Activated CD8-positive, alpha-beta T cell treated with anti-CD3 and anti-CD28 coated beads, Interleukin-2, amount 10 ng/mL, durations not matched to agents 7 days and 5 days (primary cell): ENCODE measurements at regions not wholly inside any gene's neighbourhood (a gene's known extent, or its start where the extent isn't known, plus 50 kb on each side); places are given as distances from the start of the nearest gene placed in this dataset.
"Not testable (repeated sequence)": the region's sequence is repeated elsewhere in the genome, so short reads cannot be mapped to it uniquely, and the experiment has no call there.

Source experiments
- ATAC-seq: fragments of 150-1000 bp; cut with Tn5 transposase; one replicate; pipeline ENCODE4 v1.10.0; 2021; ENCODE audit warnings: moderate library complexity
- CTCF ChIA-PET: fragments of 350-600 bp; sonication (Branson Sonifier 250); formaldehyde crosslinking; loops from one replicate; lab custom pipeline; 2021; ENCODE audit warnings: antibody characterized with exemption; lab: Charles Lee
- POLR2A ChIA-PET: fragments of 350-600 bp; sonication (Branson Sonifier 250); formaldehyde crosslinking; loops from one replicate; lab custom pipeline; 2021; ENCODE audit warnings: antibody characterized with exemption; lab: Charles Lee
- DNase-seq: peaks from one replicate; pipeline ENCODE4 v3.0.0-alpha.2; 2020
- H3K27ac Mint-ChIP-seq: one replicate; pipeline ENCODE4 v1.8.0; 2021; ENCODE audit warnings: mild to moderate bottlenecking, mixed read lengths
- H3K27me3 Mint-ChIP-seq: one replicate; pipeline ENCODE4 v1.8.0; 2021; ENCODE audit warnings: low read depth, mixed read lengths
- H3K36me3 Mint-ChIP-seq: one replicate; pipeline ENCODE4 v1.8.0; 2021; ENCODE audit warnings: low read depth, mixed read lengths
- H3K4me1 Mint-ChIP-seq: one replicate; pipeline ENCODE4 v1.8.0; 2021; ENCODE audit warnings: low read depth, mixed read lengths
- H3K4me3 Mint-ChIP-seq: one replicate; pipeline ENCODE4 v1.8.0; 2021; ENCODE audit warnings: mild to moderate bottlenecking, mixed read lengths
- H3K9me3 Mint-ChIP-seq: one replicate; pipeline ENCODE4 v1.8.0; 2022; ENCODE audit warnings: mixed read lengths; ENCODE audit not compliant: insufficient read depth

DNA sequence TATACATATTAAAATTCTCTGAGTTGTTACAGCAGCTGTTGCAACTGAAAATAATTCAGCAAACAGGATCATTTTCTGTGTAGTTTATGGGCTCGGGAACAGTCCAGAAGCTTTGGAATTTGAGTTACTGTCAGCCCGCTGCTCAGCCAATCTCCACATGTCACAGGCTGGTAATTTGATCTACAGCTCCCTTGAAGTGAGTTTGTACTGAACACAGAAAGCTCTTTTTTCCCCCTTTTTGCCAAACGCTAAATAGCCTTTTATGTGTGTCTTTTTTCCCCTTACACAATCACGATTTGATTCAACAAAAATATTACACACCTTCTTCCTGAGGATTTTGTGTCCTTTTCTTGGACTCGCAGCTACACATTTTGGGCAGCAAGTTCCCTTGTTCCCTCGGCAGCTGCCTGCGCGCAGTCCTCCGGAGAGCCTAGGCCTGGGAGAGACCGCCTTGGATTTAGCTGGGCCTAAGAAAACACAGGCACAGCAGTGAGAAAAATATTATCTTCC is 371.4 kb downstream of the KCNRG start:
- Mint-ChIP-seq H3K9me3 (peaks cover 5% of the 10 kb centered on the region), H3K27ac (no peak overlapping the region), H3K36me3 (peaks cover 3% of the 10 kb centered on the region), H3K4me3 (no peak overlapping the region), H3K4me1 (peaks cover 23% of the 10 kb centered on the region), H3K27me3 (peaks cover 4% of the 10 kb centered on the region)
- CTCF ChIA-PET, result interaction anchor here (0.6 to 1.7 kb wide), 6 partner anchors 13 to 303 kb away, joined by 3 to 5 read pairs (median 4); no protein-coding TSS in a partner anchor
- DNase-seq (no peak), ATAC-seq (no peak)
- POLR2A ChIA-PET, result interaction anchor here (1.0 to 1.5 kb wide), 2 partner anchors 19 to 525 kb away, joined by 3 read pairs; no protein-coding TSS in a partner anchor

DNA sequence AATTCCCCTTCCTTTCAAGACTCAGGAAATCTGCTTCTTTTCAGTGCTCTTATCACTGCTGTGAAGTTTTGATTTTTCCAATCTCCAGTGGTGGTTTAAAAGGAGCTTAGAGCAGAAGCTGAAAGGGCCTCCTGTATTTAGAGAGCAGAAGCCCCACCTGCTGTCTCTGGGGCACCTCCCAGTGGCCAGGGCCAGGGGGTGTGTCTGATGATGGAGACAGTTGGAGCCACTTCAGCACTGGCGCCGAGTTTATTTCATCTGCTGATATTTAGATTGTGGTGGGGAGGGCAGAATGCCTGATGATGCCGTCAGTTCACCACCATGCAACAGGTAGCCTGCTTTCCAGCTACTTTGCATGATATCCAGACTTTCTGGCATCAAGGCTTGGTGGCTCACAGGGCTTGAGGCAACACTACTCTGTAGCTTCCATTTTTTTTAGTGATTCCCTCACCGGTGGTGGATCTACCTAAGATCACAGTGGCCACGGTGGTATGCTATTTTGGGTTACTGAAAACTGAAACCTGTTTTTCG is 371.9 kb downstream of the KCNRG start:
- Mint-ChIP-seq H3K36me3 (peaks cover under 1% of the 10 kb centered on the region), H3K9me3 (peaks cover under 1% of the 10 kb centered on the region), H3K27me3 (peaks cover 7% of the 10 kb centered on the region), H3K27ac (no peak overlapping the region), H3K4me3 (no peak overlapping the region), H3K4me1 (peaks cover 23% of the 10 kb centered on the region)
- POLR2A ChIA-PET, result interaction anchor here (1.0 to 1.5 kb wide), 2 partner anchors 20 to 525 kb away, joined by 3 read pairs; no protein-coding TSS in a partner anchor
- DNase-seq (peak; percentile 42), ATAC-seq (peak; percentile 51)
- CTCF ChIA-PET, result interaction anchor here (0.6 to 1.7 kb wide), 6 partner anchors 13 to 303 kb away, joined by 3 to 5 read pairs (median 4); no protein-coding TSS in a partner anchor

DNA sequence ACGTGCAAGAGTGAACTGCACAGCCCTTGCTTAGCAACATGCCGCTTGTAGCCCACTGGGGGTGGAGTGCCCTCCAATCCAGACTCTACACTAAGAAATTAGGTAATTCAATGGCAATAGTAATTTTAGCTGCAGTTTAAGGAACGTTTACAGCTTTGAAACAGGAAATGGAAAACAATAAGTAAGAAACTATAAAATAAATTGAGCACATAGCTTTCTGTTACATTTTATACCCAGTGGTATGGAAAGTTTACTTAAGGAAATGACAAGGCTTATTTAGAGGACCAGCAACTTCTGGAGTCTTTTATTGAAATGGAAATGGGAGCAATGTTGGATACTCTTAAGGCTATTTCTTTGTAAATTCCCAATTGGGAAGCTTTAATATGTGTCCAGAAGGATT is 373.2 kb downstream of the KCNRG start:
- no peak for DNase-seq
- Mint-ChIP-seq H3K36me3 (no peaks in the 10 kb centered on the region), H3K9me3 (no peaks in the 10 kb centered on the region), H3K4me3 (no peak overlapping the region), H3K4me1 (peaks cover 23% of the 10 kb centered on the region), H3K27me3 (peaks cover 8% of the 10 kb centered on the region), H3K27ac (no peak overlapping the region)
- ChIA-PET CTCF (no interaction called here), POLR2A (no interaction called here)
- ATAC-seq, result no peak

DNA sequence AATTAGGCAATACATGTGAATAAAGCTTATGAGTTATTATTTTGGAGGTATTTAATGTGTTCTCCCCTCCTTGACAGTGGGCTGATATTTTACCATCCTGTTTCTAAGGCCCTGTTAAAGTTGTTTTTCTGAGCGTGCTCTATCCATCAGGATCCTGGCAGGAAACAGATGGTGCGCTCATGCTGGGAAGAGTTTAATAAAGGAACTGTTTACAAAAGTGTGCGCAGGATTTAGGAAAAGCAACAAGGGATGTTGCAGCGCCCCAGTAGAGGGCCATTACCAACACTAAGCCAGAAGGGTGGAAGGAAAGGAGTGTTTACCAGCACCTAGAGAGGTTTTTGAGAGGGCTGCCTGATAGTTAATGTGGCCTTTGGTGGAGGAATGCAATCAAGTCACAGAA is 374.5 kb downstream of the KCNRG start:
- ATAC-seq (no peak), DNase-seq (no peak)
- Mint-ChIP-seq H3K4me3 (no peak overlapping the region), H3K36me3 (no peaks in the 10 kb centered on the region), H3K9me3 (no peaks in the 10 kb centered on the region), H3K27me3 (peaks cover 10% of the 10 kb centered on the region), H3K27ac (no peak overlapping the region), H3K4me1 (peaks cover 16% of the 10 kb centered on the region)
- ChIA-PET CTCF (no interaction called here), POLR2A (no interaction called here)

DNA sequence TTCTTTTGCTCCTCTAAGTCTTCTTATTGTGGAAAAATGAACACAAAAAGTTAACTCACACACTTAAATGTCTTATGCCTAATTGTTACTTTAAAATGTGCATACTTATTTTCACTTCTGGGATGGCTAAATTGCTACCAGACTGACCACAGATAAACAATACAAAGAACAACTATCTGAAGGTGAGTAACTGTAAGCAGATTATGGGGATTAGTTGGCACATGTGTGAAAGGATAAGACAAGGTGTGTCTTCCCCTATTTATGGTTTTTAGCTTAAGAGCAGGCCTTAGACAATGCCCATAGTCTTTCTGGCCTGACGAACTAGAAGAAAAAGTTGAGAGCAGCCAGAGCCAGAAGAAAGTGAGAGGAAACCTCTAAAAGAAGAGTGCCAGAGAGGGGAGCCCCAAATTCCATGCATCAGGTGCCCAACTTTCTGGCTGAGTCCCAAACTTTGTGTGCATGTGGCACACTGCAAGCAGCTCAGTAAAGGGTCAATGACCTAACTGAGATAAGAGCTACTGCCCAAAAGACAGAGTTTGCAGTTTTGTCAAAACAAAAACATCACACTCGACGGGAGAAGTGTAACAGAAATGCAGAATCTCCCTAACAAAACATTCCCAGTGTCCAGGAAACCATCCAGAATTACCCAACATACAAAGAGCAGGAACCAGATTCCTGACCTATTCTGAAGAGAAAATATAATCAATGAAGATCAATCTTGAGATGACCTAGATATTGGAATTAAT is 375.4 kb downstream of the KCNRG start:
- ATAC-seq (no peak), DNase-seq (no peak)
- Mint-ChIP-seq H3K4me1 (peaks cover 9% of the 10 kb centered on the region), H3K27ac (no peak overlapping the region), H3K36me3 (no peaks in the 10 kb centered on the region), H3K9me3 (no peaks in the 10 kb centered on the region), H3K4me3 (no peak overlapping the region), H3K27me3 (peaks cover 10% of the 10 kb centered on the region)
- POLR2A ChIA-PET, result no interaction called here
- CTCF ChIA-PET, result no interaction called here

DNA sequence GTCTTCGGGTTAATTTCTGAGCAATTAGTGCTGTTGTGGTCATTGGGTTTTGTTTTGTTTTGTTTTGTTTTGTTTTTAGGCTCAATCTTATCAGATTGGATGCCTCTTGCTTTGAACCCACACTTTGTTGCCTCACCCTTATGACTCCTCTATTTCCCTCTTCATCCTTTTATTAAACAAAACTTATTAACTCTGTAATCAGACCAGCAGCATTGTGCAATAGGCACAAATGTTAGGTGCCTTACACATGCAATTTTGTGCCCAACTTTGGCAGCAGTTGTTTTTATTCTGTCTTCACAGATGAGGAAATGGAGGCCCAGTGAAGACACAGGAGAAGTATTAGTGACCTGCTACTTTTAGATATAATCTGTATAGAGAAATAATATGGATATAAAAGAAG is 377.7 kb downstream of the KCNRG start:
- peaks cover 9% of the 10 kb centered on the region for H3K27me3 Mint-ChIP-seq
- no peak for ATAC-seq
- H3K4me1 Mint-ChIP-seq, result no peaks in the 10 kb centered on the region
- H3K4me3 Mint-ChIP-seq, result no peak overlapping the region
- POLR2A ChIA-PET, result no interaction called here
- DNase-seq, result no peak
- no peak overlapping the region for H3K27ac Mint-ChIP-seq
- CTCF ChIA-PET, result no interaction called here
- no peaks in the 10 kb centered on the region for H3K36me3 Mint-ChIP-seq
- H3K9me3 Mint-ChIP-seq, result no peaks in the 10 kb centered on the region

DNA sequence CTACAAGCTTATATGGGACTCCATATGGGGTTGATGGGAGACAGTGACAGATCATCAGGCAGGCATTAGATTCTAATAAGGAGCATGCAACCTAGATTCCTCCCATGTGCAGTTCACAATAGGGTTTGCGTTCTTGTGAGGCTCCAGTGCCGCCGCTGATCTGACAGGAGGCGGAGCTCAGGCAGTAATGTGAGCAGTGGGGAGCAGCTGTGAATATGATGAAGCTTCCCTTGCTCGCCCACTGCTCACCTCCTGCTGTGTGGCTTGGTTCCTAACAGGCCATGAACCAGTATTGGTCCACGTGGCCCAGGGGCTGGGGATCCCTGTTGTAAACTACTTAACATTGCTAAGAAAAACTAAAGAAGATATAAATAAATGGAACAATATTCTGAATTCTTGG is 378.4 kb downstream of the KCNRG start:
- CTCF ChIA-PET, result no interaction called here

DNA sequence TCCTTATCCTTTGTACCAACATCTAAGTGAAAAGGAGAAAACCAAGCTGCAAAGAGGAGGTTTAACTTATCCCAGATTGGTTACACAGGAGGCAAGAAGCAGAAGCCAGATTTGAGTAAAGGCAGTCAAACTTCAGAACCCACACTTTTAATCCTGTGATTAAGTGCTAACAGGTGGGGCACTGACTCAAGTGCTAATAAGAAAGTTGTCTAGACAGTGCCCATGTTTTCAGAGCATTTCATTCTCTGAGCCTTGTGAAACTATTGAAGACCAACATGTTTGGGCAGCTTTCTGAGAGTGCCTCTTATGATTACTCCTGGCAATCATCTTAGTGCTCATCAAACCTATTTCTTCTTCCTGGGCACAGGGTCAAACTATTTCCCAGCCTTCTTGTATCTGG is 380.8 kb downstream of the KCNRG start:
- ATAC-seq, result no peak
- no peaks in the 10 kb centered on the region for H3K36me3 Mint-ChIP-seq
- peaks cover 7% of the 10 kb centered on the region for H3K27me3 Mint-ChIP-seq
- H3K9me3 Mint-ChIP-seq, result no peaks in the 10 kb centered on the region
- POLR2A ChIA-PET, result no interaction called here
- no peak overlapping the region for H3K27ac Mint-ChIP-seq
- H3K4me1 Mint-ChIP-seq, result no peaks in the 10 kb centered on the region
- CTCF ChIA-PET, result interaction anchor here (1.0 kb wide), 1 partner anchor 12 kb away, joined by 3 read pairs; no protein-coding TSS in a partner anchor
- no peak overlapping the region for H3K4me3 Mint-ChIP-seq
- DNase-seq, result no peak

More for the DNA sequence above, 378.4 kb downstream of the KCNRG start:
- H3K9me3 Mint-ChIP-seq, result no peaks in the 10 kb centered on the region
- peaks cover 7% of the 10 kb centered on the region for H3K27me3 Mint-ChIP-seq
- ATAC-seq (no peak), DNase-seq (no peak)
- H3K36me3 Mint-ChIP-seq, result no peaks in the 10 kb centered on the region
- POLR2A ChIA-PET, result no interaction called here
- no peaks in the 10 kb centered on the region for H3K4me1 Mint-ChIP-seq
- no peak overlapping the region for H3K4me3 Mint-ChIP-seq
- H3K27ac Mint-ChIP-seq, result no peak overlapping the region

DNA sequence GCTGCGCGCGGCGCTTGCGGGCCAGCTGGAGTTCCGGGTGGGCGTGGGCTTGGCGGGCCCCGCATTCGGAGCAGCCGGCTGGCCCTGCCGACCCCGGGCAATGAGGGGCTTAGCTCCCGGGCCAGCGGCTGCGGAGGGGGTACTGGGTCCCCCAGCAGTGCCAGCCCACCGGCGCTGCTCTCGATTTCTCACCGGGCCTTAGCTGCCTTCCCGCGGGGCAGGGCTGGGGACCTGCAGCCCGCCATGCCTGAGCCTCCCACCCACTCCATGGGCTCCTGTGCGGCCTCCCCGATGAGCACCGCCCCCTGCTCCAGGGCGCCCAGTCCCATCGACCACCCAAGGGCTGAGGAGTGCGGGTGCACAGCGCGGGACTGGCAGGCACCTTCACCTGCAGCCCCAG is 381.4 kb downstream of the KCNRG start:
- H3K36me3 Mint-ChIP-seq, H3K9me3 Mint-ChIP-seq: not testable (repeated sequence)

DNA sequence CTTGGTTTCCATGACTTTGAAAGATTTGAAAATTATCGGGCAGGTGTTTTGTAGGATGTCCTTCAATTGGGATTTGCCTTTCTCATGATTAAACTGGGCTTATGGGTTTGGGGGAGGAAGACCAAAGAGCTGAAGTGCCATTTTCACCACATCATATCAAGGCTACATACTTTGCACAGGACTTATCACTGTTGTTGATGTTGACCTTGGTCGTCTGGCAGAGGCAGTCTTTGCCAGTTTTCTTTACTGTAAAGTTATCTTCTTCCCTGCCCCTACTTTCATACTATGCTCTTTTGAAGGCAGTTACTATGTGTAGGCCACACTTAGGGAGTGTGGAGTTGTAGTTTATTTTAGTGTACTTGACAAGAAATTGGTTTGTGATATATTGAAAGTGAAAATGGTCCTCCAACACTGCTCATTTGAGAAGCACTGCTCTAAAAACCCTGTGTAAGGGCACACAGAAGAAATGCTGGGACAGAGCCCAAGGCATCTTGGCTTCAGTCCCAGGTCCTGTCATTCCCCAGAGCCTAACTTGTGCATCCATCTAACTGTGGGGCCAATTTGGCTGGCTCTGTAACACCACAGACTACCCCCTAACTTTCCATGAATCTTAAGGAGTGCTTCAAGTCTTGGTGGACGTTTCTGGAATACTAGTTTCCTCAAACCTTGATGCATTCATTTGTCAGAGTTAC is 384.9 kb downstream of the KCNRG start:
- H3K27ac Mint-ChIP-seq, result no peak overlapping the region
- ChIA-PET CTCF (no interaction called here), POLR2A (no interaction called here)
- H3K4me1 Mint-ChIP-seq, result no peaks in the 10 kb centered on the region
- no peaks in the 10 kb centered on the region for H3K9me3 Mint-ChIP-seq
- no peak for DNase-seq
- no peak for ATAC-seq
- H3K4me3 Mint-ChIP-seq, result no peak overlapping the region
- no peaks in the 10 kb centered on the region for H3K36me3 Mint-ChIP-seq
- H3K27me3 Mint-ChIP-seq, result no peaks in the 10 kb centered on the region

More for the DNA sequence above, 381.4 kb downstream of the KCNRG start:
- H3K27ac Mint-ChIP-seq, POLR2A ChIA-PET, H3K4me1 Mint-ChIP-seq, H3K4me3 Mint-ChIP-seq, CTCF ChIA-PET, H3K27me3 Mint-ChIP-seq, ATAC-seq, DNase-seq: not testable (repeated sequence)

DNA sequence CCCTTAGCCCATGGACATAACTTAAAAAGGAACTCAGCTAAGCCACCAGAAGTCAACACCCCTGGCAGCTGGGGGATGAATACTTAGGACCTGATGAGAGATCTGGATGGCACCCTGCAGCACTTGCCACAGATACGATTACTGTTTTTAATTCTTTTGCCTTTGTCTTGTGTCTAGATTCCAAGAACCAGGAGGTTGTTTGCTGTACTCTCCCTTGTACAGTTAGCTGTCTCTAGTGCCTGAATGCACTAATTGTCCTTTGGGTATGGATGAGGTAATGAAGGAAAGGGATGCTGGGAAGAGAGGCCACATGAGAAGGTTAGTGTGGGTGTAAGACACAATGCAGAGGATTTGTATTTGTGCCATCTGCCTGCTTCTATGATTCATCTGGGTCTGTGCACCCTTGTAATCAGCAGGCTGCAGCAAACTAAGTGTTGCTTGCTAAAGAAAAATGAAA is 385.8 kb downstream of the KCNRG start:
- ChIA-PET POLR2A (no interaction called here), CTCF (no interaction called here)
- Mint-ChIP-seq H3K9me3 (no peaks in the 10 kb centered on the region), H3K27ac (no peak overlapping the region), H3K4me3 (no peak overlapping the region), H3K36me3 (no peaks in the 10 kb centered on the region), H3K4me1 (no peaks in the 10 kb centered on the region), H3K27me3 (peaks cover 2% of the 10 kb centered on the region)
- no peak for DNase-seq
- ATAC-seq, result no peak
